ENCODE measurements at regions not wholly inside any gene's neighbourhood (a gene's known extent, or its start where the extent isn't known, plus 50 kb on each side); places are given as distances from the start of the nearest gene placed in this dataset.

DNA sequence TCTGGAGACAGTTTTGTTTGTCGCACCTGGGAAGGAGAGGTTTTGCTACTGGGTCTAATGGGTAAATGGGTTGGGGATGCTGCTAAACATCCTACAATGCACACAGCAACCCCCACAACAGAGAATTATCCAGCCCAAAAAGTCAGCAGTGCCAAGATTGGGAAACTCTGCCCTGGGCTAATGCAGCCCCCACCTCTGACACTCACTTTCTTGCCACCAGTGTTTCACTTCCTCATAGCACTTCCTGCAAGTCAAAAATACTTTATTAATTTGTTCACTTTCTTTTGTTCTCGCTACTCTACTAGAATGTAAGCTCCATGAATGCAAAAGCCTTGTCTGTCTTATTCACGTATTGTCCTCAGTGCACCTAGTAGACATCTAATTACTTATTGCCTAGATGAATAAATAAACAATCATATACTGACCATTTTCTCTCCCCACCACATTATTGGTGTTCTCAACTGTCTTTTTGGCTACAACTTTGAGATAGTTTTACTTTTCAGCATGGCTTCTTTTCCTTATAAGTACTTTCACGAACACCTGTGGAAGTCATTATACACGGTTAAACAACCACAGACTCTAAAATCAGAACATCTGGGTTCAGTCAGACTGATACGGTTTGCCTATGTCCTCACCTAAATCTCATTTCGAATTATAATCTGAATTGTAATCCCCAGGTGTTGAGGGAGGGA, 82.0 kb upstream of the PITX2 start:
- H3K36me3 Mint-ChIP-seq = no peaks in the 10 kb centered on the region
- no peaks in the 10 kb centered on the region for H3K27me3 ChIP-seq (ENCODE audit: insufficient read depth, low read length, poor library complexity, severe bottlenecking)
- no peak overlapping the region for H3K4me3 Mint-ChIP-seq
- H3K4me1 Mint-ChIP-seq = no peaks in the 10 kb centered on the region
- H3K27me3 Mint-ChIP-seq = peaks cover 0 to 1% of the 10 kb centered on the region in 2 donors
- ChIA-PET POLR2A (no interaction called here), CTCF (no interaction called here)
- H3K27ac Mint-ChIP-seq = no peak overlapping the region
- H3K36me3 ChIP-seq (ENCODE audit: insufficient read depth, low read length) = no peaks in the 10 kb centered on the region
- H3K4me3 ChIP-seq (ENCODE audit: low read length) = no peak overlapping the region
- no peak overlapping the region for H3K27ac ChIP-seq (ENCODE audit: low read depth, low read length)
- H3K9me3 ChIP-seq (ENCODE audit: low read length) = no peaks in the 10 kb centered on the region
- H3K4me1 ChIP-seq (ENCODE audit: insufficient read depth, low read length) = no peaks in the 10 kb centered on the region
- DNase-seq = no peak
- peaks cover 0 to 9% (median 0%) of the 10 kb centered on the region in 5 donors for H3K9me3 Mint-ChIP-seq

- no peaks in the 10 kb centered on the region for H3K4me1 Mint-ChIP-seq
- DNase-seq = no peak
- no peaks in the 10 kb centered on the region for H3K36me3 Mint-ChIP-seq
- no peak overlapping the region for H3K4me3 ChIP-seq (ENCODE audit: low read length)
- H3K36me3 ChIP-seq (ENCODE audit: insufficient read depth, low read length) = no peaks in the 10 kb centered on the region
- H3K4me1 ChIP-seq (ENCODE audit: insufficient read depth, low read length) = no peaks in the 10 kb centered on the region
- H3K4me3 Mint-ChIP-seq = no peak overlapping the region
- H3K9me3 ChIP-seq (ENCODE audit: low read length) = no peaks in the 10 kb centered on the region
- POLR2A ChIA-PET = no interaction called here
- H3K27me3 ChIP-seq (ENCODE audit: insufficient read depth, low read length, poor library complexity, severe bottlenecking) = no peaks in the 10 kb centered on the region
- peaks cover 0 to 5% (median 0%) of the 10 kb centered on the region in 5 donors for H3K9me3 Mint-ChIP-seq
- peak overlapping the region in 1 of 8 donors; percentile 43 for H3K27ac Mint-ChIP-seq
- peaks cover 0 to 1% of the 10 kb centered on the region in 2 donors for H3K27me3 Mint-ChIP-seq
- CTCF ChIA-PET = no interaction called here
- H3K27ac ChIP-seq (ENCODE audit: low read depth, low read length) = no peak overlapping the region
These were observed 82.5 kb upstream of the PITX2 start for GRCh38 chr4:110705440-110705782.

DNA sequence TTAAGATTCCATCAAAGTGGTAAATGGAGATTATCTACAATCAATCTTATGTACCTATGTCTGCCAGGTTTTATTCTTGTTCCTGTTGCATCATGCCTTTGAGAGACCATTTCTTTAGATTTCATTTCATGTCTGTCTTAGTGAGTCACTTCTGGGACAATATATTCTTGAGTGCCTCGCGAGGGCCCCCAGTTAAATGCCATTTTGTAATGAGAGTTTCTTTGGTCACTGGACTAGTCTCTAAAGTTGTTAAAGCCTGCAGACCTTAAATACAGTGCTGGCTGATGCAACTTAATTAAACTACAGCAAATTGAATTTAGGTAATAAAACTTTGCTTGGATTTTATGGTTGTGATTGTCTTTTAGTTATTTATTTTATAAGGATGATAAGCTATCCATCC, 87.2 kb upstream of the PITX2 start:
- H3K36me3 ChIP-seq (ENCODE audit: insufficient read depth, low read length) = no peaks in the 10 kb centered on the region
- Mint-ChIP-seq H3K36me3 (no peaks in the 10 kb centered on the region), H3K9me3 (peaks cover 0 to 8% (median 2%) of the 10 kb centered on the region in 5 donors), H3K4me1 (no peaks in the 10 kb centered on the region), H3K27me3 (no peaks in the 10 kb centered on the region), H3K4me3 (no peak overlapping the region), H3K27ac (no peak overlapping the region)
- H3K4me1 ChIP-seq (ENCODE audit: insufficient read depth, low read length) = no peaks in the 10 kb centered on the region
- no peaks in the 10 kb centered on the region for H3K9me3 ChIP-seq (ENCODE audit: low read length)
- CTCF ChIA-PET = no interaction called here
- no peaks in the 10 kb centered on the region for H3K27me3 ChIP-seq (ENCODE audit: insufficient read depth, low read length, poor library complexity, severe bottlenecking)
- no peak overlapping the region for H3K4me3 ChIP-seq (ENCODE audit: low read length)
- no peak overlapping the region for H3K27ac ChIP-seq (ENCODE audit: low read depth, low read length)
- POLR2A ChIA-PET = no interaction called here
- no peak for DNase-seq

GRCh38 chr4:110712486-110712885, 89.6 kb upstream of the PITX2 start:
- H3K4me3 Mint-ChIP-seq = no peak overlapping the region
- ChIA-PET CTCF (no interaction called here), POLR2A (no interaction called here)
- H3K9me3 ChIP-seq (ENCODE audit: low read length) = no peaks in the 10 kb centered on the region
- no peaks in the 10 kb centered on the region for H3K4me1 Mint-ChIP-seq
- H3K27me3 ChIP-seq (ENCODE audit: insufficient read depth, low read length, poor library complexity, severe bottlenecking) = no peaks in the 10 kb centered on the region
- H3K36me3 ChIP-seq (ENCODE audit: insufficient read depth, low read length) = no peaks in the 10 kb centered on the region
- DNase-seq = no peak
- H3K4me1 ChIP-seq (ENCODE audit: insufficient read depth, low read length) = no peaks in the 10 kb centered on the region
- no peak overlapping the region for H3K27ac ChIP-seq (ENCODE audit: low read depth, low read length)
- peaks cover 0 to 8% (median 2%) of the 10 kb centered on the region in 5 donors for H3K9me3 Mint-ChIP-seq
- H3K4me3 ChIP-seq (ENCODE audit: low read length) = no peak overlapping the region
- H3K36me3 Mint-ChIP-seq = no peaks in the 10 kb centered on the region
- H3K27me3 Mint-ChIP-seq = no peaks in the 10 kb centered on the region
- no peak overlapping the region for H3K27ac Mint-ChIP-seq

- POLR2A ChIA-PET = no interaction called here
These were observed 107.4 kb upstream of the PITX2 start for GRCh38 chr4:110730318-110730717.

GRCh38 chr4:110733901-110734300, 111.0 kb upstream of the PITX2 start:
- CTCF ChIA-PET = no interaction called here
- peaks cover 0 to 5% (median 2%) of the 10 kb centered on the region in 5 donors for H3K9me3 Mint-ChIP-seq
- Histone ChIP-seq H3K9me3 (ENCODE audit: low read length) (no peaks in the 10 kb centered on the region), H3K27me3 (ENCODE audit: insufficient read depth, low read length, poor library complexity, severe bottlenecking) (no peaks in the 10 kb centered on the region), H3K4me3 (ENCODE audit: low read length) (no peak overlapping the region), H3K27ac (ENCODE audit: low read depth, low read length) (no peak overlapping the region), H3K36me3 (ENCODE audit: insufficient read depth, low read length) (no peaks in the 10 kb centered on the region), H3K4me1 (ENCODE audit: insufficient read depth, low read length) (no peaks in the 10 kb centered on the region)
- no peak overlapping the region for H3K27ac Mint-ChIP-seq
- no peaks in the 10 kb centered on the region for H3K36me3 Mint-ChIP-seq
- no peaks in the 10 kb centered on the region for H3K4me1 Mint-ChIP-seq
- DNase-seq = no peak
- POLR2A ChIA-PET = no interaction called here
- no peak overlapping the region for H3K4me3 Mint-ChIP-seq
- no peaks in the 10 kb centered on the region for H3K27me3 Mint-ChIP-seq

More at GRCh38 chr4:110730318-110730717, 107.4 kb upstream of the PITX2 start:
- Mint-ChIP-seq H3K36me3 (no peaks in the 10 kb centered on the region), H3K27ac (no peak overlapping the region), H3K27me3 (no peaks in the 10 kb centered on the region), H3K4me1 (no peaks in the 10 kb centered on the region), H3K4me3 (no peak overlapping the region), H3K9me3 (peaks cover 0 to 5% (median 2%) of the 10 kb centered on the region in 5 donors)
- Histone ChIP-seq H3K27me3 (ENCODE audit: insufficient read depth, low read length, poor library complexity, severe bottlenecking) (no peaks in the 10 kb centered on the region), H3K4me3 (ENCODE audit: low read length) (no peak overlapping the region), H3K27ac (ENCODE audit: low read depth, low read length) (no peak overlapping the region), H3K4me1 (ENCODE audit: insufficient read depth, low read length) (no peaks in the 10 kb centered on the region), H3K9me3 (ENCODE audit: low read length) (no peaks in the 10 kb centered on the region), H3K36me3 (ENCODE audit: insufficient read depth, low read length) (no peaks in the 10 kb centered on the region)
- CTCF ChIA-PET = no interaction called here
- no peak for DNase-seq

- ChIA-PET CTCF (no interaction called here), POLR2A (no interaction called here)
- Mint-ChIP-seq H3K4me1 (no peaks in the 10 kb centered on the region), H3K4me3 (no peak overlapping the region), H3K27ac (no peak overlapping the region), H3K27me3 (no peaks in the 10 kb centered on the region), H3K9me3 (peaks cover 0 to 5% (median 2%) of the 10 kb centered on the region in 5 donors), H3K36me3 (no peaks in the 10 kb centered on the region)
- H3K36me3 ChIP-seq (ENCODE audit: insufficient read depth, low read length) = no peaks in the 10 kb centered on the region
- H3K27ac ChIP-seq (ENCODE audit: low read depth, low read length) = no peak overlapping the region
- no peaks in the 10 kb centered on the region for H3K9me3 ChIP-seq (ENCODE audit: low read length)
- H3K4me3 ChIP-seq (ENCODE audit: low read length) = no peak overlapping the region
- no peak for DNase-seq
- no peaks in the 10 kb centered on the region for H3K27me3 ChIP-seq (ENCODE audit: insufficient read depth, low read length, poor library complexity, severe bottlenecking)
- no peaks in the 10 kb centered on the region for H3K4me1 ChIP-seq (ENCODE audit: insufficient read depth, low read length)
These were observed 112.8 kb upstream of the PITX2 start for GRCh38 chr4:110735686-110736085.

GRCh38 chr4:110737931-110738330, 115.1 kb upstream of the PITX2 start:
- H3K27me3 ChIP-seq (ENCODE audit: insufficient read depth, low read length, poor library complexity, severe bottlenecking) = no peaks in the 10 kb centered on the region
- CTCF ChIA-PET = no interaction called here
- H3K4me3 ChIP-seq (ENCODE audit: low read length) = no peak overlapping the region
- Mint-ChIP-seq H3K27me3 (no peaks in the 10 kb centered on the region), H3K27ac (no peak overlapping the region), H3K4me1 (no peaks in the 10 kb centered on the region), H3K9me3 (peaks cover 0 to 5% (median 1%) of the 10 kb centered on the region in 5 donors), H3K36me3 (no peaks in the 10 kb centered on the region), H3K4me3 (no peak overlapping the region)
- H3K36me3 ChIP-seq (ENCODE audit: insufficient read depth, low read length) = no peaks in the 10 kb centered on the region
- POLR2A ChIA-PET = no interaction called here
- DNase-seq = no peak
- H3K9me3 ChIP-seq (ENCODE audit: low read length) = no peaks in the 10 kb centered on the region
- H3K27ac ChIP-seq (ENCODE audit: low read depth, low read length) = no peak overlapping the region
- H3K4me1 ChIP-seq (ENCODE audit: insufficient read depth, low read length) = no peaks in the 10 kb centered on the region

- Histone ChIP-seq H3K27me3 (ENCODE audit: insufficient read depth, low read length, poor library complexity, severe bottlenecking) (no peaks in the 10 kb centered on the region), H3K4me3 (ENCODE audit: low read length) (no peak overlapping the region), H3K4me1 (ENCODE audit: insufficient read depth, low read length) (no peaks in the 10 kb centered on the region), H3K36me3 (ENCODE audit: insufficient read depth, low read length) (no peaks in the 10 kb centered on the region), H3K9me3 (ENCODE audit: low read length) (no peaks in the 10 kb centered on the region), H3K27ac (ENCODE audit: low read depth, low read length) (no peak overlapping the region)
- Mint-ChIP-seq H3K4me1 (no peaks in the 10 kb centered on the region), H3K27ac (no peak overlapping the region), H3K4me3 (no peak overlapping the region), H3K36me3 (no peaks in the 10 kb centered on the region), H3K9me3 (peaks cover 0 to 5% (median 0%) of the 10 kb centered on the region in 5 donors), H3K27me3 (no peaks in the 10 kb centered on the region)
- DNase-seq = no peak
- ChIA-PET CTCF (no interaction called here), POLR2A (no interaction called here)
These were observed 119.3 kb upstream of the PITX2 start for GRCh38 chr4:110742143-110742542.
